ENCODE measurements at regions not wholly inside any gene's neighbourhood (a gene's known extent, or its start where the extent isn't known, plus 50 kb on each side); places are given as distances from the start of the nearest gene placed in this dataset.

DNA sequence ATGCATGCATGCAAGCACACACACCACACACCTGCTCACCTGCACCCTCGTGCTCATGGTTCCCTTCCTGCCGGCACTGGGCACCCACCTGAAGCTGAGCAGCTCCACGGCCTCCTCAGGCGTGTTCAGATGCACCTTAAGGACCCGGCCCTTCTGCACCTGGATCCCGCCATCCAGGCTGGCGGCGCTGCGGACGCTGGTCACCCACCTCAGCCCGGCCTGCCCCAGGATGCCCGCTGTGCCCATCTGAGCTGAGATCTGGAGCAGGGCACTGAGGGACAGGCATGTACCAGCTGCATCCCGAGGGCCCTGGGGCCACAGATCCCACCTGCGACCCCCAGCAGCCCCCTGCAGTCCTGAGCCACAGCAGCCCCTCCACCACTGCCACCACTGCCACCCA, 110.0 kb downstream of the LITAF start:
- no peak for DNase-seq

DNA sequence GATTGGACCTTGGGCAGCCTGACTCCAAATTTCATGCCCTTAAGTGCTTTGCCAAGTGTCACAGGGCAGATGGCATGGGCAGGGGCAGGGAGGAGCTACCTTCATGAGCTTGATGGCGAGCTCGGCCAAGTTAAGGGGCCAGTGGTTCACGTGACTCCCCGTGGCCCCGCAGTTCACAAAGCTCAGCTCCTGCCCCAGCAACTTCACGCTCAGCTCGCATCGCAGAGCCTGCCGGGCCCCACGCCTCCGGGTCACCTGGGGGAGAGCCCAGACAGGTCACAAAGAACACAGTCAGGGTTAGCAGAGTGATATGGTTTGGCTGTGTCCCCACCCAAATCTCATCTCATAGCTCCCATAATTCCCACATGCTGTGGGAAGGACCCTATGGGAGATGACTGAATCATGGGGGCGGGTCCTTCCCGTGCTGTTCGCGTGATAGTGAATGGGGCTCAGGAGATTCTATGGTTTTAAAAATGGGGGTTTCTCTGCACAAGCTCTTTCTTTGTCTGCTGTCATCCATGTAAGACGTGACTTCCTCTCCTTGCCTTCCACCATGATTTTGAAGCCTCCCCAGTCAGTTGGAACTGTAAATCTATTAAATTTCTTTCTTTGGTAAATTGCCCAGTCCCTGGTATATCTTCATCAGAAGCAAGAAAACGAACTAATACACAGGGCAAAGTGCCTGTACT, 108.1 kb downstream of the LITAF start:
- no peak for DNase-seq

DNA sequence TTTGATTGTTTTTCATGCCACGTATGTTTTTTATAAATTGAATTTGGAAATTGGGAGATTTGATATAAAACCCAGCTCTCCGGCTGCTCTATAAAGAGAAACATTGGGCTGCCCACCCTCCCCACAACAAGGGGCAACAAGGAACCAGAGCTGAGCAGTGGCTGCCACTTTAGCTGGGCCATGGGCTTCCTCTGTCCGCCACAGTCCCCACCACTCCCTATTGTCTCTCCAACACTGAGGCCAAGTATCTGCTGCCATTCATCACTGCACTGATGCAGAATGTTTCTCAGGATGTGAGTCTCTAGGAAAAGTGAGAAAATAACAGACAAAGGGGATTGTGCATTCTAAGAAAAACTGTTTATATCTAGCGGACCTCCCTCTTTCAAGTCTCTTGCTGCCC, 106.8 kb downstream of the LITAF start:
- no peak for DNase-seq

DNA sequence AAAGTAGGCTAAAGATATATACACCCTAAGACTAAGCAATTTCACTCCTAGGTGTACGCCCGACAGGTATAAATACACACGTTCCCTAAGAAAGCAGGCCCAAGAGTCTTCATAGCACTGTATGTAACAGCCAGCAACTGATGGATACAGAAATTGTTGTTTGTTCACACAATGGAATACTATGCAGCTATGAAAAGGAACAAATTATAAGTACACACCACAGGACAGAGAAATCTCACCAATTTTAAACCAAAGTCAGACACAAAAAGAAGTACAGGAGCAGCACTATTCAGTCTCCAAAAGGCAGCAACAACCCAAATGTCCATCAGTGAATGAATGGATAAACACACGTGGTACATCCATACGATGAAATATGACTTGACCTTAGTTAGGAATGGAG, 106.1 kb downstream of the LITAF start:
- DNase-seq: no peak

DNA sequence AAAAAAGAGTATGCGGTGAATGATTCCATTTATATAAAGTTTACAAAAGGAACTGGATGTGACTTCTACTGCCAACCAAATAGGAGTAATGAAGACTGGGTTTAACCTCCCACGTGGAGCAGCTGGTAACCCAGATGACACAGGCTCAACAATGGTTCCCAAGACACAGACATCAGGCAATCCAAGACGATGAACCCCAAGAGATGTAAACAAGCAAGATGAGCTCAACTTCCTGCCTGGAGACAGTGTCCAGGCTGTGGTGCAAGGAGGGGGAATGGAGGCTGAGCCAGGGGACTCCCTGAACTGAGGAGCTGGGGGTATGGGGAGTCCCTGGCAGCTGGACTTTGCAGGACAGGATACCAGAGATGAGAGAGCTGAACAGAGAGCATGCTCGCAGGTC, 104.7 kb downstream of the LITAF start:
- no peak for DNase-seq

DNA sequence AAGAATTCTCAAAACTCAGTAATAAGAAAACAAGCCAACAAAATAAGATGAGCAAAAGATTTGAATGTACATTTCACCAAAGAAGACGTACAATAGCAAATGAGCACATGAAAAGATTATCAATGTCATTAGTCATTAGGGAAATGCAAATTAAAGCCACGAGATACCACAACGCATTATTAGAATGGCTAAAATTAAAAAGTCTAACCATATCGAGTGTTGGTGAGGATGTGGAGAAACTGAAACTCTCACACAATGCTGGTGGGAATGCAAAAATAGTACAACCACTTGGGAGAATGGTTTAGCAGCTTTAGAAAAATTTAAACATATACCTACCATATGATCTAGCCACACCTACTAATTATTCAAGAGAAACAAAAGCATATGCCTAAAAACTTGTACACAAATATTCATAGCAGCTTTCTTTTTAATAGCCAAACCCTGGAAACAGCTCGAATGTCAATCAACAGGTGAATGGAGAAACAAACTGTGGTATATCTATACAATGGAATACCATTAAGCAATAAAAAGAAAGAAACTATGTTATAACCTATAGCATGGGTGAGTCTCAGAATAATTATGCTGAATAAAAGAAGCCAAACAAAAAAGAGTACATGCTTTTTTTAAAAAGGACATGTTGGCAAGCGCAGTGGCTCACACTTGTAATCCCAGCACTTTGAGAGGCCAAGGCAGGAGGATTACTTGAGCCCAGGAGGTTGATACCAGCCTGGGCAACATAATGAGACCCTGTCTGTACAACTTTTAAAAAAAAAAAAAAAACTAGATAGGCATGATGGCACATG, 103.6 kb downstream of the LITAF start:
- DNase-seq: no peak

DNA sequence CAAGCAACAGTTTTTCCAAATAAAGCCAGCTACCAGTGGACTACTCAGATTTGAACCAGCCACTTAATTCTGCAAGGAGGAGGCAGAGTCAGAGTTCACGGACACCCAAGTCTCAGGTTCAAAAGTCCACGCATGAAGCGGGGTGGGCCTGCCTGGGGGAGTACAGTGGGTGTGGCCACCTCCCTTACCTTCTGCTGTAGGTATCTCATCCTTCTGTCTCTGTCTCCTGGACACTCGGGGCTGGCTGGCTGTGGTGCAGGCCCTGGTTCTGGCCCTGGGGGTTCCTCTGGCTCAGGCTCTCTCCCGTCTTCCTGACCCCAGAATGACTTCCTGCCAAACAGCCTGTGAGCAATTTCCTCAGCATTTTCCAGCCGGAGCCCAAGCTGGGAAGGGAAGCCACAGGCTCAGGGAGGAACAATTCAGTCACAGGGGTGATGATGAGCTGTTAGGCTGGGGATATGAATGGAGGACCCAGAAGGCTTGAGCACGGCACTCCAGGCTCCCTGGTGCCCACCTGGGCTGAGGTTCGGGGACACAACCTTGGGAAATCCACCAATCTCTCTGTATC, 101.9 kb downstream of the LITAF start:
- no peak for DNase-seq

DNA sequence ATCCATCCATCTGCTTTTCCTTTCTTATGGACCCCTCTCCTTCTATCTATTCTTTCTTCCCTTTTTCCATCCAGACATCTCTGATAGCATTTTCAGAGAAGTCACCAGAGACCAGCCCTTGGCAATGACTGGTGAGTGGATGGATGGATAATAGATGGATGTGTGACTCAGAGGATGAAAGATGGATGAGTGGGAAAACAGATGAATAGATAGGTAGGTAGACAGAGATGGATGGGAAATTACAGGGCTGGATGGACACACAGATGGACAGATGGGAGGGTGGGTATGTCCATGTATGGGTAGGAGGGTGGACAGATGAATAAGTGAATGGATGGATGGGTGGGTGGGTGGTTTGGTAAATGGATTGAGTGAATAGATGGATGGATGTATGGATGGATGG, 101.0 kb downstream of the LITAF start:
- no peak for DNase-seq

DNA sequence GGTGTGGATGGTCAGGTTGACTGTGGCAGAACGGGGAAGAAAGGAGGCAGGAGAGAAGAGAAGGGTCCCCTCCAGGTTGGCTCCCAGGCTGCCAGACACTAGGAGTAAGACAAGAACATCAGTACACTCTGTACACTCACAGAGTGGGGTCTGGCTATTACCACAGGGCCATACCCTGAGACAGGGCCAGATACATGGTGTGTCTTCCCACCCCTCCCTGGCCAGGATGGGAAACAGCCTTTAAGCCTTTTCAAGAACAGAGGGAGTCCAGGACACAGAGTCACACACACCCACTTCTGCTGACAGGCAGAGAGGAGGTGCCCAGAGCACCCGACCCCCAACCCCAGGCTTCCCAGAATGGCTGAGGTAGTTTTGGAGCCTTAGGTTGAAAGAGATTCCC, 99.4 kb downstream of the LITAF start:
- no peak for DNase-seq

DNA sequence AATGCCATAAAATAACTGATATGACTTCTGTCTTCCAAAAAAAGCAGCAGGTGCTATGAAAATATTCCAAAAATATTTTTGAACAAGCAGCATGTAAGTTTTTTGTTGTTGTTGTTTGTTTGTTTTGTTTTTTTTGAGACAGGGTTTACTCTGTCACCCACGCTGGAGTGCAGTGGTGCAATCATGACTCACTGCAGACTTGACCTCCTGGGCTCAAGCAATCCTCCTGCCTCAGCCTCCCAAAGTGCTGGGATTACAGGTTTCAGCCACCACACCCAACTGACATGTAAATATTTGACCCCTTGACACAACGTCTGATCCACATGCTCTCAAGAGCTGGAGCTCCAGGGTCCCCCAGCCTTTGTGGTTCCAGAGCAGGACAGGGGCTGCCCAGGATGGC, 98.4 kb downstream of the LITAF start:
- no peak for DNase-seq

DNA sequence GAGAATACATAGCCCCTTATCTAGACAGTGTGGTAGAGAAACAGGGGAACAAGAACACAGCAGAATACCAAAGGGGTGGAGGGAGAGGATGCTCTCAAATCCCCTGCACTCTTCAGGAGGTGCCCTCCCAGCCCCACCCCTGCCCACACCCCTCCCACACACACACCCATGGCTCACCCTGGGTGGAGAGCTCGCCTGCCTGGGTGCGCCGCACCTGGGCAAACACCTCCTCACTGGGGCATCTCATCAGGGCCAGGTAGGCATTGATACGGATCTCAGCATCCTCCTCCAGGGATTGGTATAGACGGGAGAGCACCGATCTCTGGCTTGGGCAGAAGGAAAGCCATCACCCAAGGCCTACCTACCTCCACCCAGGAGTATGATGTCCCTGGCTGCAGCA, 95.2 kb downstream of the LITAF start:
- DNase-seq: no peak

DNA sequence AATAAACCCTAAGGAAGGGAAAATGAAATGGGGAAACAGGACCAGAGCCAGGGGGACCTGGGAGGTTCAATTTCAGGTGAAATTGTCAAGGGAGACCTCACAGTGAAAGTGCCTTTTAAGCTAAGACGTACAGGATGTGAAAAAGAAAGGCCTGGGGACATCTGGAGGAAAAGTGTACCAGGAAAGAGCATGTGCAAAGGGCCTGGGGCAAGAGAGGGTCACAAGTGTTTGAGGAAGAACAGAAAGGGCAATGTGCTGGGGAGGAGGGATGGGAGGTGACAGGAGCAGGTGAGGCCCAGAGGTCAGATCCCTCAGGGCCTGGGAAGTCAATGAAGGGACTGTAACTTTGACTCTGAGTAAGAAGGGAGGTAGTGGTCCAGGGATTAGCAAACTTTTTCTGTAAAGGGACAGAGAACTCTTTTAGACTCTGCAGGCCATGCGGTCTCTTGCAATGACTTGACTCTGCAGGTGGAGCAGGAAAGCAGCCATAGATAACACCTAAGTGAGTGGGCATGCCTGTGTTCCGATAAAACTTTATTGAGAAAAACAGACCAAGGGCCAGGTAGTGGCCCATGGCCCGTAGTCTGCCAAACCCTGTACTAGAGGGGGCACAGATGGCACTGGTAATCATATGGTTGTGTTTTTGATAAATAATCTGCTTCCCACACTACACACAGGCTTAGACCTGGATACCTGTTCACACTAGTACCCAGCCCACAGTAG, 93.8 kb downstream of the LITAF start:
- no peak for DNase-seq

DNA sequence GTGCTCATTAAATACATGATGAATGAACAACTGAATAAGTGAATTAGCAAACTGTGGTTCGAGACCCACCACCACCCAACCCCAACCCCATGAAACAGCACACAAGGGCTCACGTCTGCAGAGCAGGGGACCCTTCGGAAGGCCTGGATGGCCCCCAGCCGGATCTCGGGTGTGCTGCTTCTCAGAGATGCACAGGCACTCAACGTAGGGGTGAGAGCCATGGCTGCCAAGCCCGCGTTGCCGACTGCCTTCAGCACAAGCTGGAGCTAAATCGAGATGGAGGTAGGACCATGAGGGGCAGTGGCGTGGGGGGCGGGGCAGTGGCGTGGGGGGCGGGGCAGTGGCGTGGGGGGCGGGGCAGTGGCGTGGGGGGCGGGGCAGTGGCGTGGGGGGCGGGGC, 93.2 kb downstream of the LITAF start:
- DNase-seq: no peak

DNA sequence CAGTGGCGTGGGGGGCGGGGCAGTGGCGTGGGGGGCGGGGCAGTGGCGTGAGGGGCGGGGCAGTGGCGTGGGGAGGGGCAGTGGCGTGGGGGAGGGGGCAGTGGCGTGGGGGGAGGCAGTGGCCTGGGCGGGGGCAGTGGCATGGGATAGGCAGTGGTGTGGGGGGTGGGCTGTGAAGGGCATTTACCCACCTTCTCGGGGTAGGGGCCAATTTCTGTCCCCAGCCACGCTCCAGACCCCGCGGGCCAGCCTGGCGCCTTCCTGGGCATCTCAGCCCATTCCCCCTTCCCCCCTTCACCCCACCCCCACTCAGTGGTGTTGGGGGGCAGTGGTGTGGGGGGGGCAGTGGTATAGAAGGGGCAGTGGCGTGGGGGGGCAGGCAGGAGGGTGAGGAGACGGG, 92.7 kb downstream of the LITAF start:
- no peak for DNase-seq

DNA sequence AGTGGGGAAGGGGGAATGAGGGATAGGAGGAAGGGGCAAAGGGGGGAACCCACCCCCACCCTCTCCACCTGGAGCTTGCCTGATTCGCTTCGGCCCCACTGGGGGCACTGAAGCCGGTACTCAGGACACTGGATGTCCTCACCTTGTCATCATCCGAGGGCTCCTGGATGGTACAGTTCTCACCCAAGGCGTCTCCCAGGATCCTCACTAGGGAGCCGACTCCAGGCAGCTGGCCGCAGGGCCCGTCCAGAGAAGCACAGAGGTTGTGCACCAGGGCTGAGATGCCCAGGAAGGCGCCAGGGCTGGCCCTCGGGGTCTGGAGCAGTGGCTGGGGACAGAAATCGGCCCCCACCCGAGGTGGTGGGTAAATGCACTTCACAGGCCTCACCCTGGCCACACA, 92.3 kb downstream of the LITAF start:
- DNase-seq: no peak

DNA sequence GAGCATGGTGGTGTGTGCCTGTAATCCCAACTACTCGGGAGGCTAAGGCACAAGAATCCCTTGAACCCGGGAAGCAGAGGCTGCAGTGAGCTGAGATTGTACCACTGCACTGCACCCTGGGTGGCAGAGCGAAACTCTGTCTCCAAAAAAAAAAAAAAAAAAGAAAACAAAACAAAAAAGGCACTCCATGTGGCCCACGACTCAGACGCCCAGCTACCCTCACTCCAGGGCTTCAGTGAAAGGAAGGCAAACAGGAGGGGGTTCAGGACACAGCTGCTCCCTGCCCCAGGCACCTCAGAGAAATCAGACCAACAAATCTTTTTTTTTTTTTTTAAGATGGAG, 91.7 kb downstream of the LITAF start:
- no peak for DNase-seq

All from NCI-H82 (cell line).